ENCODE measurements at regions not wholly inside any gene's neighbourhood (a gene's known extent, or its start where the extent isn't known, plus 50 kb on each side); places are given as distances from the start of the nearest gene placed in this dataset.
"Not testable (repeated sequence)": the region's sequence is repeated elsewhere in the genome, so short reads cannot be mapped to it uniquely, and the experiment has no call there.

DNA sequence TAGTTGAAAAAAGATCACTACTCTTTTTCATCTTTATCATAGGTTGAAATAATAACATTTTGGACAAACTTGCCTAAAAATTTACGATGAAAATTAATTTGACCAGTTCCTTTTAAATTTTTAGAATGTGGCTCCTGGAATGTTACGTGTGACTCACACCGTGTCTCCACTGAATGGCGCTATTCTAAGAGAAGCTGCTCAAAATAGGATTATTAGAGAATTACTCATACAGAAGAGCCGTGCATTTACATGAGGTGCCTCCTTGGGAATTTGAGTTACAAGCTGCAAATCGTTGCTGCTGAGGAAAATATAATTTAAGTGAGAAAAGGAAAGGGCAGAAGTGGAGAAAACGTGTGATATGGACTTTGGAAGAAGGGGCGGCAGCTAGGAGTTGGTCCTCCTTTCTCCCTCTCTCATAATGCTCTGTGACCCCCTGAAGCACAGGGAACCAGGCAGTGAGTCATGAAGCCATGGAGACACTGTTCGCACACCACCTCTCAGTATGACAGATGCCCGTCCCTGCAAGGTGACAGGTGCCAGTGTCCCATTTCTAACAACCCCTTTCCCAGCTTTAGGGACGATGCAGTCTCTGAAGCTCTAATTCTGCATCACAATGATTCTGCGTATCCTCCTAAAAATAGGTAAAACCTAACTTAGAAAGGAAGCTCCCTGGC lies 323.2 kb upstream of the COBL start:
- no peak for DNase-seq

DNA sequence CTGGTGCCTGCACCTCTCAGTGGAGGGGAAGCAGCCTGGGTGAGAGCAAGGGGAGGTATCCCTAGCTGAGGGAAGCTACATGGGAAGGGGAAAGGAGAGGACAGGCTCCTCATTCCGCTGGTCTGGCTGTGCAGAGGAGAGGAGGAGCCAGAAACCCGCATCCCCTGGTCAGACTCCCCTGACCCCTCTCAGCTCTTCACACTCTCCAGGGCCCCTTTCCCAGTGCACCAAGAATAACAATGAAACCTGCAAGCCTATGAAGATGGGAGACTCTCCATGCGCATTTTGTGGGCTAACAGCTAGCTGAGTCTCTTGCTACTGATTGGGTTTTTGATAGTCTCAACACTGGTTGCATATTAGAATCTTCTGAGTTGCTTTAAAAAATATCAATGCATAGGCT lies 319.9 kb upstream of the COBL start:
- DNase-seq: no peak

DNA sequence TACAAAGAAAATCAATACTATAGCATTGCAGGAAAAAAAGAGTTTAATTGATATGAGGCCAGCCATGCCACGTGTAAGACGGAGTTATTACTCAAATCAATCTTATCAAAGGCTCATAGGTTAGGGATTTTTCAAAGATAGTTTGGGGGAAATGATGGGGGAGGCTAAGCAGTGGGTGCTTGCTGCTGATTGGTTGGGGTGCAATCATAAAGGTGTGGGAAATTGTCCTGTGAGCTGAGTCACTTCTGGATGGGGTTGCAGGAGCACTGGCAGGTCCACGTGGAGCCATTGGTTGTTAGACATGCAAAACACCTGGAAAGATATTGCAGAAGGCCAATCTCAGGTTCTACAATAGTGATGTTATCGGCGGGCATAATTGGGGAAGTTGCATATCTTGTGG lies 319.2 kb upstream of the COBL start:
- no peak for DNase-seq

DNA sequence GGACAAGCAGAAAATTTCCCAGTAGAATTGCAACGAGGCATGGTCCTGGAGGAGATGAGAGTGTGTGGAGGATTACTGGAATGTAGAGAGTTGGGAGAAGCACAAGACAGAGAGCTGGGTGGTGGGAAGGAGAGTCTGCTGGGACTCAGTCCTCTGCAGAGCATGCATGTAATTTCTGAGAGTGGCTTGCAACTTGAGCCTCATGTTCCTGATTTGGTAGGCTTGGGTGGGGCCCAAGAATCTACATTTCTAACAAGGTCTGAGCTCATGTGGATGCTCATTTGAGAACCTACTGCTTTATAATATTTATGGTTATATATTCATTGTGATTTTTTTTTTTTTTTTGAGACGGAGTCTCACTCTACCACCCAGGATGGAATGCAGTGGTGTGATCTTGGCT lies 317.9 kb upstream of the COBL start:
- no peak for DNase-seq

DNA sequence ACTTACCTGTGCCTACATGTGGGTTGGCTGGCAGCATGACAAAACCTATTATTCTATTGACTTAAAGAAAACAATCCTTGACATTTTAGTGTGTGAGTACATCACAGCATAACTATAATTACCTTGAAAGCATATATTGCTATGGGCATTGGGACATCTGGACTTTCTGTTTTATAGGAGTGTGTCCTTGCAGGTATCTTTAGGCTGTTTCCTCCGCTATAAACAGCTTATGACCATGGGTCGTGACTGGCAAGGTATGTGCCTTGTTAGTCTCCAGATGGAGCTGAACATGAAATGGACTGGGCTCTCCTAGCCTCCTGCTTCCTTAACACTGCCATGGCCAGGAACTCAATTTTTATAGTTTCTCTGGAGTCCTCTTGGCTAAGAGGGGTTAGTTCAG lies 317.4 kb upstream of the COBL start:
- DNase-seq: no peak

DNA sequence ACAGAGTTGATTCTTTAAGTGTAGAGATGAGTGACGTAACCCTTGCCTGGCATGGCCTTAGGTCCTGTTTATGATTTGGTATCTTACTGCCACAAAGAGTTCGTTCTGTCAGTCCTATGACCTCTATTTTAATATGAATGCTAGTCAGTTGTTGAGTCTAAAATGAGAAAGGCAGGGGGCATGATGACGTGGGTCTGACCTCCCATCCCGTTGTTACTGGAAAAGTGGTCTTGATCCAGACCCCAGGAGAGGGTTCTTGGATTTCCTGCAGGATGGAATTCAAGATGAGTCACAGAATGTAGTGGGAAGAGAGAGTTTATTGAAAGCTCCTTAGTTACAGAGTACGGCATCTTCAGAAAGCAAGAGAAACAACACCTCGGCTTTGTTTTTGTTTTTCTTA lies 317.0 kb upstream of the COBL start:
- DNase-seq: no peak

DNA sequence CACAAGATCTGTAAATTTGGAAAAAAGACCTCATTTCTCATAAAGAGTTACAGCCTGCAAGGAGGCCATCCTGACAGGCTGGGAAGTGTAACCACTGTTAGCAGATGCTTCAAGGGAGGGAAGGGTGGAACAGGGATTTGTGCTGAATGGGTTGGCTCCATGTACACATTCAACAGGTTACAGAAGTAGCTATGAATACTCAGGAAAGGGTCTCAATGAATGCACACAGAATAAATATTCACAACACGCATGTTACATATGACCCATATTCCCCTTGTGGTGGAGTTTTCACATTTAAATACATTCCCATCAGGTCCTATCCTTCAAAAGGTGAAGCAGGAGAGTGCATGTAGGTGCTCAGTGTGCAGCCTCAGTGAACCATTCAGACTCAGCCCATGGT lies 316.4 kb upstream of the COBL start:
- no peak for DNase-seq

DNA sequence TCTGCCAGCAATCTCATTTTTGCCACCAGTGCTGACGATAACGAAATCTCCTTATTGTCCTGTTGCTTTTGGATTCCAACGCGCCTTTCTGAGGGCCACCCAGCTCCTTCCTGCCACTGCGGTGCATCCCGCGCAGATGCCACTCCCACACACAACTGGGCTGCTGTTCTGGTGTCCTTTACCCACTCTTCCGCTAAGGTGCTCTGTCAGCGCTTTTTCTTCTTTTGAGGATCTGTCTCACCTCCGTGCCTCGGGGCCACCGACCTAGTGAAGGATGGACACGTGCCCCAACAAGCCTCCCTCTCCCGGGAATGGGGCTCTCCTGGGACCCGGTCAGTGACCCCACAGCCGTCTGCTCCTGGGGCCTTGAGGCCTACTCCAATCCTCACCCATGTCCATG lies 314.3 kb upstream of the COBL start:
- no peak for DNase-seq

DNA sequence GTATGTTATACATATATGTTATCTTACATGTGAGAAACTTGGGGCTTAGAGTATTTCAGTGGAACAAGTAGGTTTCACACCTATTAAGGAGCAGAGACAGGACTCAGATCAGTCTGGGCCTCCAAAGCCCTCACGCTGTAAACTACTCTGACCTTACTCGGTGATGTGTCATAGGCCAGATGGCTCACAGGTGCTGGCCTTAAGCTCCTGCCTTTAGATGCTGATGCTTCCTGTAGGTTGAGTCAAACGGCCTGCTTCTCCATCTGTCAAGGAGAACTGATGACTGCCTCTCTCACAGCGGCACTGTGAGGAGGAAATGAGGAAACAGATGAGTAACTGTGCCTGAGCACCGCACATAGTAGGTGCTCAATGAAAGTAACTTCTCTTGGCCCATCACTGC lies 312.6 kb upstream of the COBL start:
- no peak for DNase-seq

DNA sequence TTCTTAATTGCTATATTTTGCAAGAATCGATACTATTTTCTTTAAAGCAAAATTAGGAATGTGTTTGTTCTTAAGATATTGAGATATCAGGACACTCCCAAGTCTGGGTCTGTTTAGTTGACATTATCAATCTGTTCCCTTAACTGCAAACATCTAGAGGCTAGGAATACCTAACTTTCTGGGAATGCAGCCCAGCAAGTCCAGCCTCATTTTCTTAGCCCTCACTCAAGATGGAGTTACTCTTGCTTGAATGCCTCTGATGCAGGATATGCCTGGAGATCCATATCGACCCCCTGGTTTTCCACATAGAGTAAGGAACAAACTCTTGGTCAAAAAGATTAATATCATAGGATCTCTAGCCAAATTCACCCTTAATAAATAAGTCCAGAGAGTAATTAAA lies 305.3 kb upstream of the COBL start:
- DNase-seq: no peak

DNA sequence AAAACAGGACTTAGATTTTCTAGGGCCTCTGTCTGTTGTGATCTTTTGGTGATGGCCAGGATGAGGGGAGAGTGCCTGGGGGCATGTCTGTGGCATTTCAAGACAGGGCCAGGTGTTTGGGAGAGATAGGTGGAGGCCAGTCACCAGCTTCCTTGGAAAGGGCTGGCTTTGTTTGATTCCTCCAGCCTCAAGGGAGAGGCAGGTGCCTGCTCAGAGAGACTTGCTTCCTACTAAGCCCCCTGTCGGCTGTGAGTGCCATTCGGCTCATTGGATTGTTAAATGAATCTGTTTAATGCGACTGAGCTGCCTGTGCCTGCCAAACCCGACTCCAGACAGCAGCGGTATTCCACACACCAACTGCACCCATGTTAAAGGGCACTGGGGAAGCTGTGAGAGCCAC lies 304.1 kb upstream of the COBL start:
- no peak for DNase-seq

DNA sequence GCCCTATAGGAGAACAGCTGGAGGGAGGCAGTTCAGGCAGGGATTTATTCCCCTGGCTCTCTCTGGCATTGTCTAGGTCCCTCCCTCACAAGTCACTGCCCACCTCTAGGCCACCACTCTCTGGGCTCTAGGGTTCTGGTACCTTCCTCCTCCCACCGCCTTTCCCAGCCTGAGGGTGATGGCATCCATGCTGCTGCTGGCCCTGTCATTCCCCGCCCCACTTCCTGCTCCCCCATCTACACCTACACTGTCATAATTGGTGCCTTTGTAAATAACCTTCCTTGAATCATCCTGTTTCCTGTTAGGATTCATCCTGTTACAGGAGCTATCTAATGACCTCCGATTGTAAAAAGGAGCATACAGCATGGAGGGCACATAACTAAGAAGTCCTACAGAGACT lies 303.3 kb upstream of the COBL start:
- no peak for DNase-seq

DNA sequence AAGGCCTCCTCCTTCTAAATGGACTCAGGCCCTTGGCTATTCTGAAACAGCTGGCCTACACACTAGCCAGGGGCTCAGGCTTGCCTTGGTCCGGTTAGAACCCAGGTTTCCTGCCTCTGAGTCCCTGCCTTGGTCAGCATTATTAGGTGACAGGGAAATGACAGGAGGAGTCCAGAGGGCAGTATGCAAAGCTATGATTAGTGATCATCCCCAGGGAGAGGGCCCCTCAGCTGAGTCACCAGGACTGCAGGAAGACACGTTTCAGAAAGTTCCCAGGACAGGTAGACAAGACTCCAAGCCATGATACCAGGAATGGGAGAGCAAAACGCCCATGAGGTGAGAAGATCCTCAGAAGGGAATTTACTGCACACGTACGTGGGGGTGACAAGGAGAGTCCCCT lies 301.1 kb upstream of the COBL start:
- DNase-seq: no peak

DNA sequence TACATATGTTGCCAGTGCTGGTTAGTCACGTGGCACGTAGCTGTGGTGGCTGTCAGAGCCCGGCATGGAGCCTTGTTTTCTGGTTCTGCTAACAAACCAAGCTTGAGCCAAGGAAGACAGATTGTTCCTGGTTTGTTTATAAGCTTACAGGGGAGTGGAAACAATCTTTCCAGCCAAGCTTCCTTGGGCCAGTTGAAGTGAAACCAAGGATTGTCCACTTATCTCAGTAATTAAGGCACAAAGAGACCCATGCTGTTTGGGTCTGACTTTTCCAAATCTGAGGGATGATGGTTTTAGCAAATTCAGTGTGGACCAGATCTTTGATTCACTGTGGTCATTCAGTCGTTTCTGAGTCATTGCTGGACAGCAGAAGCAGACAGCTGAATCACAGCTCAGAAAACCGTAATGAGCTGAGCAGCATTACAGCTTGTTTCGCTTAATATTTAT lies 297.3 kb upstream of the COBL start:
- DNase-seq: no peak

DNA sequence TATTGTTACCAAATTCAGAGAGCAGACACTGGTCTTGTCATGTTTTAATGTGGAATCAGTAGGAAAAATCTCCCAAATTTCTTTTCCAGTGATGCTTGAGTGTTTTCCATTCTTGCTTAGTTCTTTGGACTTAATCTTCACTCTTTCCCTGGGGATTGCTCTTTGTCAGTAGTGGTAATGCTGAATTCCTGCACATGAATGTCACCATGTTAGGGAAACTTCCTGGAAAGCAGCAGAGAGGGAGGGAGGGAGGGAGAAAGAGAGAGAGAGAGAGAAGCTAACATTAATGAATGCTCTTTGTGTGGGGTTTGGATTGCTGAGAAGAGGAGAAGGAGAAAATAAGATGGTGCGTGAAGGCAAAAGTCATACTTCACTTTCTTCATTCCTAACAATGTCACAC lies 295.3 kb upstream of the COBL start:
- DNase-seq: no peak

DNA sequence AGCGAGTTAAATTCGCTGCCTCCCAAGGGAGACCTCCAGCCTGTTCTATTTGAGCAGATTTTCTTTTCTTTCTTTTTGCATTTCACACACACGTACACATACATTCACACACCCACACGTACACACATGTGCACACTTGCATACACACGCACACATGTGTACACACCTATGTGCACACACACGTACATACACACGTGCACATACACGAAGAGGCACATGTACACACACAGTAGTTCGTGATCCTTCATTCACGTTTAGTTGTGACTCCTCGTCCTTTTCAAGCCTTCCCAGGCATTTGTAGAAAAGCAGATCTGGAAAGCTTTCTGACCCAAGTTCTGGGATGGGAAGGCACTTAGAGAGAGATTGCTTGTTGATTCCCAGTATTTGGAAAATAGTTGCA lies 290.8 kb upstream of the COBL start:
- DNase-seq: no peak

DNA sequence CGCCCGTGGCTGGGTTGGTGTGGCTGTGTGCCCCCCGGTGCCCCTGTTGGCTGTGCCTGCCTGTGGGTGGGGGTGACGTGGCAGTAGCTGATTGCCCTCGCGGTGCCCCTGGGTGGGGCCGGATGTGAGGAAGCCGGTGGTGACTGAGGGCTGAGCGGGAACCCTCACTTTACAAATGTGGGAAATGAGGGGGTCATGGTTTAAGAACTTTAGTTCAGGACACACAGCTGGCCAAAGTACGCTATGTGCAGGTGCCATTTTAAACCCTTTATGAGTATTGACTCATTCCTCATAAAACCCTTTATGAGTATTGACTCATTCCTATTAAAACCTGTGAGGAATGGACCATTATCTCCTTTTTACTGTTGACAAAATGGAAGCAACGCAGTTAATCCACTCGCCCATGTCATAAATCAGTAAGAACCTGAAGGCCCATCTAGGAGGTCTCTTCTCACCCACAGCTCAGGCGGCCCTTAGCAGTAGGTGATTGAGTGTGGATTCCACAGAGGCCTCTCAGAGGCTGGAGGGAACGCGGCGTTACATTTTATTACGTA lies 290.1 kb upstream of the COBL start:
- no peak for DNase-seq

DNA sequence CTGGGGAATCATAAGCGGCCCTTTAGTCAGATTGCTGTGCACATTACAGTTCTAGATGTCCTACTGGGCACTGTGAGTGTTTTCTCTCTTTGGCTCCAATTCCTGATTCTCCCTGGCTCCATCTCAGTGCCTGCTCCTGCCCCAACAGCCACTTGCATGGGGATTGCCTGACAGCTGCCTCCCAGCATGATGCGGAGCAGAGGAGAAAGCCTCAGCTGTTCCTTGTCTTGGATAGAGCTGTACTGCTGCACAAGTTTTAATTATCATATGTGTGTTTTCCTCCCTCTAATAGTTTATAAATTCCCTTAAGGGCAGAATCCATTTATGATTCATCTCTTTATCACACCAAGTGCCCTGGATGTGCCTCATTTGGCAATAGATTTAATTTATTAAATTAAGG lies 285.8 kb upstream of the COBL start:
- no peak for DNase-seq

DNA sequence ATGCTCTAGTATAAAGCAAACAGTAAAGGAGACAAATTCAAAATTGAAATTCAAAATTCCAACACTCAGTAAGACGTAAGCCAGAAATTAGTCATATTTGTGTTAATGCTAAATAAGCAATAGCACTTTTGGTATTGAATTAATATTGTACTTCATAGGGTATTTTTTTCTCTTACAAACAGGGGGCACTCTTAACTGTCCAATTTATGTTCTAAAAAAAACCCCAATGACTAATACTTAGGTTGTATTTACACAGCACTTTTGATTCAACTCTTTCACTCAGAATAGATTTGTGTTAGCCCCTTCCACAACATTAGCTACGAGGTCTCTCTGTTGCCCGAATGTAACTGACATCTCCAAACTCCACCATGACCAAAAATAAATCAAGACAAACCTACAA lies 284.9 kb upstream of the COBL start:
- DNase-seq: no peak

DNA sequence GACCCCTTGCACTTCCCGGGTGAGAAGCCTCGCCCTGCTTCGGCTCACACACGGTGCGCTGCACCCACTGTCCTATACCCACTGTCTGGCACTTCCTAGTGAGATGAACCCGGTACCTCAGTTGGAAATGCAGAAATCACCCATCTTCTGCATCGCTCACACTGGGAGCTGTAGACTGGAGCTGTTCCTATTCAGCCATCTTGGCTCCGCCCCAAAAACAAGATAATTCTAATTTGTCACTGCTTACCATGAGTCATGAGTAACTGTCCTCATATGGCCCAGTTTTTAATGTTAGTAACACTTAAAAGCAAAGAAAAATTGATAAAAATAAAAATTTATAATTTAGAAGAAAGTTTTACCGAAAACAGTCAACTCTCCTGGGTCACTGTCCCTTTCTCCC lies 283.3 kb upstream of the COBL start:
- not testable (repeated sequence) for DNase-seq

DNA sequence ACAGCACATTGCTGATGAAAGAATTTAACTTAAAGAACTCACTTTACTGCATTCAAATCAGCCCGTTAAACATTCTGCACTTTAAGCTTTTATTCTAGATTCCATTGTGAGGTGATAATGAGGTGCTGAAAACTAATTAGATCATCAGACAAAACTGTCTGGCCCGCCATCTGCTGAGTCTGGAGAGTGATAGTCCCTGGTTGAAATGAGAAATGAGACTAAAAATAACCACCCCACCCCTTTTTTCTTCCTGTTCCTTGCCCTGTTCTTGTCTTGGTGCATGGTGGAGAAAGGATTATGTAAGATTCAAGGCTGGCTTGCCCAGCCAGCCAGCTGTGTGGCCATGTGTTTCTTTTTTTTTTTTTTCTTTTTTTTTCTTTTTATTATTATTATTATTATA lies 277.0 kb upstream of the COBL start:
- no peak for DNase-seq

DNA sequence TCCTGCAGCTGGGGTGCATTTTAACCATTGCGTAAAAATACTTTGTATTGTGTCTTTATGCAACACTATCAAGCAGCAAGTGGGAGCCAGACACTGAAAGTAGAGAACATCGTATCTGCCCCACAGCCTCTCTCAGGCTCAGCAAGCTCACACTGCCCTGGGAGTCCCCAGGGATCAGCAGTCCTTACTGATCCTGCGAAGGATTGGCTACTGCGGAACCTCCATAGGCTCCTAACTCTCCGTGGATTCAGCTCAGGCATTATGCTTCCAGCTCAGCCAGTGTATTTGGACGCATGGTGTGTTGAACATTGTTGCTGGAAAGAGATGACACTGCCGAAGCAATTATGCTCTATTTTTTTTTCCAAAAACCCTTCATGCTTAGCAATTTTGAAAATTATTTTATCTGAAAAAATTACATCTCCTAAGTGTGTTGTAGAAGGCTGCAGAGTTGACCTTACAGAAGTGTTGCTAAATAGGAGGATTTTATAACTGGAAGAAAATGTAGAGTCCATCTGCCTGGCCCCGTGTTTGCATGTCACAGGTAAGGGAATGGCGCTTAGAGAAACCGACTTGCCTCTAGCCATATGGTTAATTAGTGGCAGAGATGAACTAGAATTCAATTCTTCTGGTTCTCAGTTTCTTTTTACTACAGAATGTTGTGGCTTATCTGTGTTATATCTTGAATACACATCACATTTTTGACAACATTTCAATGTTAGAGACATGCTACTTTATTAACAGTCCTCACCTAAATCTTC lies 276.4 kb upstream of the COBL start:
- DNase-seq: no peak

DNA sequence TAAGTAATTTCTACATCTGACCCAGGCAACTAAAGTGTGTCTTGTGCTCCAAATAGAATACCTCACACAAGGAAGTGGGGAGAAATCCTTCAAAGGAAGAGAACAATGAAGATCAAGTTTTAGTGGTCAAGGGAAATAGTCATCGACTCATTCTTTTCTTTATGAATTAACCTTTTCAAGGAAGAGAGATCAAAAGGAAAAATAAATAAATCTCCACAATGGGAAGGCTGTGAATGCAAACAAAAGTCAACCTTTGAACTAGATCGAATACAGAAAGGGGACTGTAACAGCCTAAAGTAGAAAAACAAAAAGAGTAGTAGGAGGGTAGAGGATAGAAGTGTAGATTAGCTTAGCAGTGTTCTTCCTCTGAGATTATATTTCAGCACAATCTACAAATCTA lies 274.6 kb upstream of the COBL start:
- DNase-seq: no peak

DNA sequence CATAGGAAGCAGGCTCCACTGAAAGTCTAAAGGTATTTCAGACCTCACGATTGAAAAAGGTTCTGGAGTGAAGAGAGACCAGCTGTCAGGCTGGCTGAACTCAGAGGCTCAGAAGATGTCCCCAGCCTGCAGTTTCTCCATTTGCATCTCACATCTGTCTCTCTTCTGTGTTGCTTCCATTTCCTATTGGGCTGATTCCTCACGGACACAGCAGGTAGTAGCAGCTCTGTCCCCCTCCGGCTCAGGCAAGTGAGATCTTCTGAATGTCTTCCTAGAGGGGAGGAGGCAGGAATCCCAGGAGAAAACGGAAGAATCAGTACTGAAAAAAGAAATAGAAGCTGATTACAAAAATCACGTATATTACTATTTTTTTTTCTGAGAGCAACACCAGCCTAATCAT lies 274.1 kb upstream of the COBL start:
- no peak for DNase-seq

DNA sequence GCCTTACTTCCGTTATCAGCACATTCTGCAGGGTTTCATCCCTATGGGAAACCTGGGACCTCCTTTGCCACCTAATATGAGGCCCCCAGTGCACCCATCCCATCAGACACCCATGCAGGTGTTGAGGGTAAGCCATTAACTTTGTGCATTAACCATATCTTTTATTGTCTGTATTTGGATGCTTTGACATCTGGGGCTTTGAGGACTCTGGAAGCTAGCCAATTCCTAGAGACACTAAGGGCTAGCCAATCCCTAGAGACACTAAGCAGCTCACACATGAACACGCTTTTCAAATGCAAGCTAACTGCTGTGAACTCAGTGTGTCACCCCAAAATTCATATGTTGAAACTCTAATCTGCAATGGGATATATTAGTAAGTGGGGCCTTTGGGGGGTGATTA lies 272.5 kb upstream of the COBL start:
- DNase-seq: no peak

Measured in bone marrow (tissue), 2 donors.